GM12878 (cell line): ENCODE measurements at regions not wholly inside any gene's neighbourhood (a gene's known extent, or its start where the extent isn't known, plus 50 kb on each side); places are given as distances from the start of the nearest gene placed in this dataset.

Experiments used
- ATAC-seq: fragments of 200-7000 bp; cut with Tn5 transposase; 3 replicates; pipeline ENCODE4 v1.9.1; 2020; ENCODE audit warnings: mild to moderate bottlenecking, moderate library complexity
- BruUV-seq: library from RNA; stranded (reverse); fragments of 400-500 nt; replicated peaks from 2 replicates; lab custom pipeline; 2021; lab: Mats Ljungman, UMichigan
- CTCF ChIA-PET: fragments of 300-600 bp; sonication (Branson Sonifier 250); formaldehyde crosslinking; extraction: SDS; loops from one replicate; lab custom pipeline; 2021; ENCODE audit warnings: inconsistent platforms; lab: Yijun Ruan, JAX
- POLR2A ChIA-PET: fragments of 350-600 bp; formaldehyde crosslinking; extraction: SDS; loops from one replicate; lab custom pipeline; 2021; ENCODE audit warnings: inconsistent platforms; lab: Charles Lee
- RAD21 ChIA-PET: fragments of 300-600 bp; sonication (Branson Sonifier 250); formaldehyde crosslinking; loops from one replicate; lab custom pipeline; 2023; ENCODE audit warnings: antibody characterized with exemption; ENCODE audit not compliant: unreplicated experiment; lab: Charles Lee
- SMC1A ChIA-PET: fragments of 300-600 bp; sonication (Branson Sonifier 250); formaldehyde crosslinking; loops from one replicate; lab custom pipeline; 2023; ENCODE audit not compliant: unreplicated experiment, uncharacterized antibody; lab: Charles Lee
- DNase-seq: peaks from one replicate; pipeline ENCODE4 v3.0.0-alpha.2; 2011; ENCODE audit warnings: low read depth, low spot score
- FAIRE-seq: peaks from 3 replicates; lab custom pipeline; 2011; peaks lifted over from hg19 to GRCh38; lab: Jason Lieb, UNC
- H2AFZ ChIP-seq: 2 replicates; pipeline ENCODE4 v1.6.0; 2011; ENCODE audit warnings: low read depth, low read length, control low read depth; ENCODE audit not compliant: control insufficient read depth
- H3K27ac ChIP-seq: 2 replicates; pipeline ENCODE4 v1.5.1; 2011; ENCODE audit warnings: control low read depth; ENCODE audit not compliant: control insufficient read depth, insufficient read depth
- H3K27me3 ChIP-seq, 2 experiments: replicated peaks in 1 of 2; 2 replicates each; pipeline versions ENCODE4 v1.6.0 to v1.6.1; 2011; ENCODE audit warnings: low read length in 1 of 2; ENCODE audit not compliant: control insufficient read depth in 2 of 2, insufficient read depth in 2 of 2
- H3K36me3 ChIP-seq, 2 experiments: 2 replicates each; pipeline ENCODE4 v1.5.1; 2011; ENCODE audit warnings: low read length in 1 of 2; ENCODE audit not compliant: control insufficient read depth in 2 of 2, insufficient read depth in 2 of 2
- H3K4me1 ChIP-seq: 2 replicates; pipeline ENCODE4 v1.6.1; 2011; ENCODE audit warnings: mild to moderate bottlenecking, low read length, moderate library complexity, mixed read lengths; ENCODE audit not compliant: control insufficient read depth, insufficient read depth
- H3K4me2 ChIP-seq: 2 replicates; pipeline ENCODE4 v1.6.0; 2011; ENCODE audit warnings: control low read depth; ENCODE audit not compliant: control insufficient read depth, insufficient read depth
- H3K4me3 ChIP-seq: fragments of 200-600 bp; sonication (generic); 2 replicates; pipeline ENCODE4 v1.5.1; 2016
- H3K79me2 ChIP-seq: 2 replicates; pipeline ENCODE4 v1.6.0; 2011; ENCODE audit warnings: low read length; ENCODE audit not compliant: control insufficient read depth, insufficient read depth
- H3K9ac ChIP-seq: 2 replicates; pipeline ENCODE4 v1.8.0; 2011; ENCODE audit warnings: low read length, control low read depth, mixed read lengths; ENCODE audit not compliant: control insufficient read depth, insufficient read depth
- H3K9me3 ChIP-seq: replicated peaks from 3 replicates; pipeline ENCODE4 v1.5.1; 2011; ENCODE audit warnings: mild to moderate bottlenecking, low read length; ENCODE audit not compliant: control insufficient read depth, insufficient read depth
- H4K20me1 ChIP-seq: 2 replicates; pipeline ENCODE4 v1.6.0; 2011; ENCODE audit not compliant: control insufficient read depth, insufficient read depth
- HDAC6 ChIP-seq: fragments of 200-600 bp; sonication (generic); IDR thresholded peaks from one replicate; pipeline ENCODE4 v1.8.0; 2017; ENCODE audit warnings: antibody characterized with exemption; ENCODE audit not compliant: unreplicated experiment
- POLR2AphosphoS5 ChIP-seq: IDR thresholded peaks from 2 replicates; pipeline ENCODE4 v1.6.1; 2011; ENCODE audit warnings: mild to moderate bottlenecking, low read length, inconsistent platforms
- SREBF2 ChIP-seq: IDR thresholded peaks from 2 replicates; pipeline ENCODE4 v1.6.1; 2012; ENCODE audit warnings: mild to moderate bottlenecking, low read length
- TBL1XR1 ChIP-seq: IDR thresholded peaks from 2 replicates; pipeline ENCODE4 v1.6.1; 2012; ENCODE audit warnings: low read depth, low read length, improper control_type of control experiment
- TCF12 ChIP-seq: IDR thresholded peaks from 2 replicates; pipeline ENCODE4 v1.6.1; 2011; ENCODE audit warnings: low read depth, mild to moderate bottlenecking, low read length
- ZNF384 ChIP-seq: IDR thresholded peaks from 2 replicates; pipeline ENCODE4 v1.6.1; 2012; ENCODE audit warnings: low read depth, mild to moderate bottlenecking, low read length, improper control_type of control experiment, borderline replicate concordance
- in situ Hi-C: fragments of 300-500 bp; cut with MboI; formaldehyde crosslinking; loops from 9 replicates; pipeline ENCODE4 v1.14.3; 2018; ENCODE audit warnings: mixed read lengths
- intact Hi-C: fragments of 100-400 bp; cut with micrococcal nuclease; formaldehyde crosslinking; loops from one replicate; pipeline ENCODE4 v1.14.2; 2022; ENCODE audit not compliant: unreplicated experiment
- TF ChIP-seq, protein P1 (sequence below): fragments of 450-650 bp; IDR thresholded peaks from 2 replicates; pipeline ENCODE4 v1.6.1; 2017; ENCODE audit warnings: mild to moderate bottlenecking, moderate library complexity
- TF ChIP-seq, protein P2 (sequence below): fragments of 450-650 bp; IDR thresholded peaks from 2 replicates; pipeline ENCODE4 v1.6.1; 2017; ENCODE audit warnings: antibody characterized with exemption, mild to moderate bottlenecking, moderate library complexity
- TF ChIP-seq, protein P3 (sequence below): IDR thresholded peaks from 2 replicates; pipeline ENCODE4 v1.6.1; 2011; ENCODE audit warnings: borderline replicate concordance, low read depth, mild to moderate bottlenecking, moderate library complexity, low read length; ENCODE audit not compliant: insufficient read depth, poor library complexity, severe bottlenecking
- TF ChIP-seq, protein P4 (sequence below): fragments of 450-650 bp; formaldehyde crosslinking; IDR thresholded peaks from 2 replicates; pipeline ENCODE4 v1.4.0; 2022; ENCODE audit warnings: mild to moderate bottlenecking, moderate library complexity

DNA sequence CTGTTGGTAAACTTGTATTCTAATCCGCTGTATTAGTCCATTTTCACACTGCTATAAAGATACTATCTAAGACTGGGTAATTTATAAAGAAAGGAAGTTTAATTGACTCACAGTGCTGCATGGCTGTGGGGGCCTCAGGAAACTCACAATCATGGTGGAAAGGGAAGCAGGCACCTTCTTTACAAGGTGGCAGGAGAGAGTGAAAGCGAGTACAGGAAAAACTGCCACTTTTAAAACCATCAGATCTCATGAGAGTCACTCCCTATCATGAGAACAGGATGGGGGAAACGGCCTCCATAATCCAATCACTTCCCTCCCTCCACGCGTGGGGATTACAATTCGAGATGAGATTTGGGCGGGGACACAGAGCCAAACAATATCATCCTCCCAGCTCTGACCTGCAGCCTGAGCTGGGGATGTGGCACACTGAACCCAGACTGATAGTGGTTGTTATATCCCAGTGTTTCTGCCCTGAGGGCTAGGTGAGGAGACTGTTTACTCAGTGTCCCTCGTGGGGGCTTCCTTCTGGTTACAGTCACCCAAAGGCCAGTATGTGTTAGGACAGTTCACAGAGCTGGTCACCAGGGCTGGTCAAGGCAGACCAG lies 488.3 kb downstream of the KDM4C start (continued):
- TF ChIP-seq, protein P1, sequence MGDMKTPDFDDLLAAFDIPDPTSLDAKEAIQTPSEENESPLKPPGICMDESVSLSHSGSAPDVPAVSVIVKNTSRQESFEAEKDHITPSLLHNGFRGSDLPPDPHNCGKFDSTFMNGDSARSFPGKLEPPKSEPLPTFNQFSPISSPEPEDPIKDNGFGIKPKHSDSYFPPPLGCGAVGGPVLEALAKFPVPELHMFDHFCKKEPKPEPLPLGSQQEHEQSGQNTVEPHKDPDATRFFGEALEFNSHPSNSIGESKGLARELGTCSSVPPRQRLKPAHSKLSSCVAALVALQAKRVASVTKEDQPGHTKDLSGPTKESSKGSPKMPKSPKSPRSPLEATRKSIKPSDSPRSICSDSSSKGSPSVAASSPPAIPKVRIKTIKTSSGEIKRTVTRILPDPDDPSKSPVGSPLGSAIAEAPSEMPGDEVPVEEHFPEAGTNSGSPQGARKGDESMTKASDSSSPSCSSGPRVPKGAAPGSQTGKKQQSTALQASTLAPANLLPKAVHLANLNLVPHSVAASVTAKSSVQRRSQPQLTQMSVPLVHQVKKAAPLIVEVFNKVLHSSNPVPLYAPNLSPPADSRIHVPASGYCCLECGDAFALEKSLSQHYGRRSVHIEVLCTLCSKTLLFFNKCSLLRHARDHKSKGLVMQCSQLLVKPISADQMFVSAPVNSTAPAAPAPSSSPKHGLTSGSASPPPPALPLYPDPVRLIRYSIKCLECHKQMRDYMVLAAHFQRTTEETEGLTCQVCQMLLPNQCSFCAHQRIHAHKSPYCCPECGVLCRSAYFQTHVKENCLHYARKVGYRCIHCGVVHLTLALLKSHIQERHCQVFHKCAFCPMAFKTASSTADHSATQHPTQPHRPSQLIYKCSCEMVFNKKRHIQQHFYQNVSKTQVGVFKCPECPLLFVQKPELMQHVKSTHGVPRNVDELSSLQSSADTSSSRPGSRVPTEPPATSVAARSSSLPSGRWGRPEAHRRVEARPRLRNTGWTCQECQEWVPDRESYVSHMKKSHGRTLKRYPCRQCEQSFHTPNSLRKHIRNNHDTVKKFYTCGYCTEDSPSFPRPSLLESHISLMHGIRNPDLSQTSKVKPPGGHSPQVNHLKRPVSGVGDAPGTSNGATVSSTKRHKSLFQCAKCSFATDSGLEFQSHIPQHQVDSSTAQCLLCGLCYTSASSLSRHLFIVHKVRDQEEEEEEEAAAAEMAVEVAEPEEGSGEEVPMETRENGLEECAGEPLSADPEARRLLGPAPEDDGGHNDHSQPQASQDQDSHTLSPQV = no peak
- no peak for TF ChIP-seq SREBF2
- TF ChIP-seq TCF12 = no peak

DNA sequence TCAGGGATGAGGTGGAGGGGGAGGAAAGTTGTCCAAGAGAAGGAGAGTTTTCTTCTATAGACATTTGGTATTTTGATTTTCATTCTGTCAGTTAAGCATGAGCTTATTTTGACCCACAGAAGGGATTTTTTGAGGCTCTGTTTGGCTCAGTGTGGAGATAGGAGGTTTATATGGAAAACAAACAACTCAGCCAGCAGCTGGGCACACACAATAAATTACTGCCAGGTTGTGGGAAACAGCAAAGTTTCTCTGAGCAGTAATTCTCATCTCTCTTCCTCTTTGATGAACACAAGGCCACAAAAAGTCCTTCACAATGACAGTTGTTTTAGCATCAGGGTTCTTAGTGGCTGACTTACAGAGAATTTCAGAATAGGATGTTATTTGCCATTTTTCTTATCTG lies 486.1 kb downstream of the KDM4C start:
- no peak for TF ChIP-seq TBL1XR1
- no peak for TF ChIP-seq POLR2AphosphoS5
- no peak for TF ChIP-seq SREBF2
- no peak for TF ChIP-seq ZNF384
- TF ChIP-seq, protein P2, sequence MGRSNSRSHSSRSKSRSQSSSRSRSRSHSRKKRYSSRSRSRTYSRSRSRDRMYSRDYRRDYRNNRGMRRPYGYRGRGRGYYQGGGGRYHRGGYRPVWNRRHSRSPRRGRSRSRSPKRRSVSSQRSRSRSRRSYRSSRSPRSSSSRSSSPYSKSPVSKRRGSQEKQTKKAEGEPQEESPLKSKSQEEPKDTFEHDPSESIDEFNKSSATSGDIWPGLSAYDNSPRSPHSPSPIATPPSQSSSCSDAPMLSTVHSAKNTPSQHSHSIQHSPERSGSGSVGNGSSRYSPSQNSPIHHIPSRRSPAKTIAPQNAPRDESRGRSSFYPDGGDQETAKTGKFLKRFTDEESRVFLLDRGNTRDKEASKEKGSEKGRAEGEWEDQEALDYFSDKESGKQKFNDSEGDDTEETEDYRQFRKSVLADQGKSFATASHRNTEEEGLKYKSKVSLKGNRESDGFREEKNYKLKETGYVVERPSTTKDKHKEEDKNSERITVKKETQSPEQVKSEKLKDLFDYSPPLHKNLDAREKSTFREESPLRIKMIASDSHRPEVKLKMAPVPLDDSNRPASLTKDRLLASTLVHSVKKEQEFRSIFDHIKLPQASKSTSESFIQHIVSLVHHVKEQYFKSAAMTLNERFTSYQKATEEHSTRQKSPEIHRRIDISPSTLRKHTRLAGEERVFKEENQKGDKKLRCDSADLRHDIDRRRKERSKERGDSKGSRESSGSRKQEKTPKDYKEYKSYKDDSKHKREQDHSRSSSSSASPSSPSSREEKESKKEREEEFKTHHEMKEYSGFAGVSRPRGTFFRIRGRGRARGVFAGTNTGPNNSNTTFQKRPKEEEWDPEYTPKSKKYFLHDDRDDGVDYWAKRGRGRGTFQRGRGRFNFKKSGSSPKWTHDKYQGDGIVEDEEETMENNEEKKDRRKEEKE = no peak
- TF ChIP-seq HDAC6 = no peak
- TF ChIP-seq, protein P3, sequence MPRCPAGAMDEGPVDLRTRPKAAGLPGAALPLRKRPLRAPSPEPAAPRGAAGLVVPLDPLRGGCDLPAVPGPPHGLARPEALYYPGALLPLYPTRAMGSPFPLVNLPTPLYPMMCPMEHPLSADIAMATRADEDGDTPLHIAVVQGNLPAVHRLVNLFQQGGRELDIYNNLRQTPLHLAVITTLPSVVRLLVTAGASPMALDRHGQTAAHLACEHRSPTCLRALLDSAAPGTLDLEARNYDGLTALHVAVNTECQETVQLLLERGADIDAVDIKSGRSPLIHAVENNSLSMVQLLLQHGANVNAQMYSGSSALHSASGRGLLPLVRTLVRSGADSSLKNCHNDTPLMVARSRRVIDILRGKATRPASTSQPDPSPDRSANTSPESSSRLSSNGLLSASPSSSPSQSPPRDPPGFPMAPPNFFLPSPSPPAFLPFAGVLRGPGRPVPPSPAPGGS = no peak
- TF ChIP-seq, protein P4, sequence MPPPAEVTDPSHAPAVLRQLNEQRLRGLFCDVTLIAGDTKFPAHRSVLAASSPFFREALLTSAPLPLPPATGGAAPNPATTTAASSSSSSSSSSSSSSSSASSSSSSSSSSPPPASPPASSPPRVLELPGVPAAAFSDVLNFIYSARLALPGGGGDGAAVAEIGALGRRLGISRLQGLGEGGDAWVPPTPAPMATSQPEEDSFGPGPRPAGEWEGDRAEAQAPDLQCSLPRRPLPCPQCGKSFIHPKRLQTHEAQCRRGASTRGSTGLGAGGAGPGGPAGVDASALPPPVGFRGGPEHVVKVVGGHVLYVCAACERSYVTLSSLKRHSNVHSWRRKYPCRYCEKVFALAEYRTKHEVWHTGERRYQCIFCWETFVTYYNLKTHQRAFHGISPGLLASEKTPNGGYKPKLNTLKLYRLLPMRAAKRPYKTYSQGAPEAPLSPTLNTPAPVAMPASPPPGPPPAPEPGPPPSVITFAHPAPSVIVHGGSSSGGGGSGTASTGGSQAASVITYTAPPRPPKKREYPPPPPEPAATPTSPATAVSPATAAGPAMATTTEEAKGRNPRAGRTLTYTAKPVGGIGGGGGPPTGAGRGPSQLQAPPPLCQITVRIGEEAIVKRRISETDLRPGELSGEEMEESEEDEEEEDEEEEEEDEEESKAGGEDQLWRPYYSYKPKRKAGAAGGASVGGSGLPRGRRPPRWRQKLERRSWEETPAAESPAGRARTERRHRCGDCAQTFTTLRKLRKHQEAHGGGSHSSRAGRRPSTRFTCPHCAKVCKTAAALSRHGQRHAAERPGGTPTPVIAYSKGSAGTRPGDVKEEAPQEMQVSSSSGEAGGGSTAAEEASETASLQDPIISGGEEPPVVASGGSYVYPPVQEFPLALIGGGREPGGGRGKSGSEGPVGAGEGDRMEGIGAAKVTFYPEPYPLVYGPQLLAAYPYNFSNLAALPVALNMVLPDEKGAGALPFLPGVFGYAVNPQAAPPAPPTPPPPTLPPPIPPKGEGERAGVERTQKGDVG = no peak
- TF ChIP-seq, all 136 proteins: peak for 0
- Histone ChIP-seq H3K9ac (no peak overlapping the region), H3K36me3 (no peaks in the 10 kb centered on the region), H2AFZ (no peak overlapping the region), H3K27ac (no peak overlapping the region), H4K20me1 (no peaks in the 10 kb centered on the region), H3K9me3 (no peaks in the 10 kb centered on the region), H3K79me2 (no peaks in the 10 kb centered on the region), H3K4me2 (no peak overlapping the region), H3K27me3 (no peaks in the 10 kb centered on the region), H3K4me3 (no peak overlapping the region), H3K4me1 (no peaks in the 10 kb centered on the region)
- in situ Hi-C loops (no loop called here), intact Hi-C loops (no loop called here)
- DNase-seq = no peak
- FAIRE-seq = no peak
- no TSS peak for BruUV-seq
- ChIA-PET SMC1A (interaction anchor here (1.5 kb wide), 1 partner anchor 199 kb away, joined by 3 read pairs; no protein-coding TSS in a partner anchor), POLR2A (no interaction called here), RAD21 (interaction anchor here (1.8 kb wide), 1 partner anchor 10 kb away, joined by 5 read pairs; no protein-coding TSS in a partner anchor), CTCF (interaction anchor here (2.2 kb wide), 1 partner anchor 10 kb away, joined by 10 read pairs; no protein-coding TSS in a partner anchor)
- no peak for ATAC-seq
